OCI-LY1 (cell line): ENCODE measurements at regions not wholly inside any gene's neighbourhood (a gene's known extent, or its start where the extent isn't known, plus 50 kb on each side); places are given as distances from the start of the nearest gene placed in this dataset.

Source experiments
- CTCF ChIP-seq: fragments of 200-600 bp; sonication (generic), shearing (Covaris generic); IDR thresholded peaks from 2 replicates; pipeline ENCODE4 v1.5.1; 2017; ENCODE audit warnings: mild to moderate bottlenecking, antibody characterized with exemption, low read length, moderate library complexity, mixed read lengths
- EZH2 ChIP-seq: fragments of 200-600 bp; sonication (generic), shearing (Covaris generic); IDR thresholded peaks from 2 replicates; pipeline ENCODE4 v1.8.0; 2017; ENCODE audit warnings: borderline replicate concordance, mixed run types, mild to moderate bottlenecking, antibody characterized with exemption, low read length, moderate library complexity, mixed read lengths

- TF ChIP-seq EZH2 (no peak), CTCF (no peak)
These were observed 430.4 kb downstream of the MTX2 start for GRCh38 chr2:176699644-176700043.
